HG02943 (cell line): ENCODE measurements at regions not wholly inside any gene's neighbourhood (a gene's known extent, or its start where the extent isn't known, plus 50 kb on each side); places are given as distances from the start of the nearest gene placed in this dataset.

Source experiments
- ATAC-seq: cut with Tn5 transposase; IDR thresholded peaks from one replicate; pipeline ENCODE4 v1.9.1; 2021; ENCODE audit warnings: mild to moderate bottlenecking, low read depth, moderate library complexity; ENCODE audit not compliant: unreplicated experiment

- no peak for ATAC-seq
These were observed 287.8 kb upstream of the IGFBP3 start for GRCh38 chr7:46208635-46209525.

GRCh38 chr7:46207931-46208634, 287.0 kb upstream of the IGFBP3 start:
- ATAC-seq, result no peak

- no peak for ATAC-seq
These were observed 285.5 kb upstream of the IGFBP3 start for GRCh38 chr7:46206476-46207060.

DNA sequence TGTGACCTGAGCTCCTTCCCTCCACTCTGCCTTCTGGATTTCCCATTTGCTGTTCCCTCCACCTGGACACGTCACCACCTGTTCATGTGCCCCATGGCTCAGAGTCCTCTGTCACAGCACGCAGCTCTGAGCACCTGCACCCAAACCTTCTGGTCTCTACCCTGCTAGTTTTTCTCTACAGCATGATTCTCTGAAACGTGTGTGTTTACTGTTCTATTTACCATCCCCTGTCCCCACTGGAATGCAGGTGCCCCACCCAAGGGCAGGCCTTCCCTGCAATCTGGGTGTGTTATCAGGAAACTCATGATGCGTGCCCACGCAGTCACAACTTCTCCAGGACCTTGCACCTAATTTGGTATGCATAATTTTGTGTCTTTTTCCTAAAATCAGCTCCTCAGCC, 284.4 kb upstream of the IGFBP3 start:
- no peak for ATAC-seq

- ATAC-seq, result no peak
These were observed 282.9 kb upstream of the IGFBP3 start for GRCh38 chr7:46203926-46204325.

- no peak for ATAC-seq
These were observed 281.3 kb upstream of the IGFBP3 start for GRCh38 chr7:46202379-46202778.

DNA sequence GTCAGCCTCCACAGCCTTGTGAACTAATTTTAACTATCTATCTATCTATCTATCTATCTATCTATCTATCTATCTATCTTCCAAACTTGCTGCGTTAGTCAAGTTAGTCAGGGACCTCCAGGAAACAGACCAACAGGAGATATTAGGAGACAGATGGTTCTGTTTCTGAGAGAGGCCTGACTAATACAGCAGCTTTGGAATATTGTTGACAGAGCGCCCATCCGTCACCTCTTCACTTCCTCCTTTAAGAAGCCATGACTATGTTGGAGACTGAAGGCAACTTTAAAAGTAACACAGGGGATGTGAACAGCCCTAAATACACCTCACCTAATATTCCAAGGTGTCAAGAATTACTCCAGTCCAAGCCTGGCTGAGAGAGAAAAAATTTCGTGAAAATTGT, 280.9 kb upstream of the IGFBP3 start:
- no peak for ATAC-seq

DNA sequence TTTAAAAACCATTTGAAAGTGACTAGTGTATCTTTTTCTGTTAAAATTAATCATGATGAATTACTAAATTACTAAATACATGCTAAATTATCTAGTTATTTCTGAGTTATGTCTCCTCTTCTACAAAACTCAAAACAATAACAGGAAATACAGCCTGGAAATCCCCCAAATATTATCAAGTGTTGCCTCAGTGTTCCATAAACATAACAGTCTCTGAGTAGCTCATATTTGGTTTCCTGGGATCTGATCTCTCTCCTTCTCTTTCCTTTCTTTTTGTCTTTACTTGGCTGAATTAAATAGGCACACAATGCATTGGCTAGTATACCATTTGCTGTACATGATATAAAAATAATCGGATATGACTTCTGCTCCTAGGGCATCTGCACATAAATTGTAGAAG, 277.6 kb upstream of the IGFBP3 start:
- no peak for ATAC-seq

DNA sequence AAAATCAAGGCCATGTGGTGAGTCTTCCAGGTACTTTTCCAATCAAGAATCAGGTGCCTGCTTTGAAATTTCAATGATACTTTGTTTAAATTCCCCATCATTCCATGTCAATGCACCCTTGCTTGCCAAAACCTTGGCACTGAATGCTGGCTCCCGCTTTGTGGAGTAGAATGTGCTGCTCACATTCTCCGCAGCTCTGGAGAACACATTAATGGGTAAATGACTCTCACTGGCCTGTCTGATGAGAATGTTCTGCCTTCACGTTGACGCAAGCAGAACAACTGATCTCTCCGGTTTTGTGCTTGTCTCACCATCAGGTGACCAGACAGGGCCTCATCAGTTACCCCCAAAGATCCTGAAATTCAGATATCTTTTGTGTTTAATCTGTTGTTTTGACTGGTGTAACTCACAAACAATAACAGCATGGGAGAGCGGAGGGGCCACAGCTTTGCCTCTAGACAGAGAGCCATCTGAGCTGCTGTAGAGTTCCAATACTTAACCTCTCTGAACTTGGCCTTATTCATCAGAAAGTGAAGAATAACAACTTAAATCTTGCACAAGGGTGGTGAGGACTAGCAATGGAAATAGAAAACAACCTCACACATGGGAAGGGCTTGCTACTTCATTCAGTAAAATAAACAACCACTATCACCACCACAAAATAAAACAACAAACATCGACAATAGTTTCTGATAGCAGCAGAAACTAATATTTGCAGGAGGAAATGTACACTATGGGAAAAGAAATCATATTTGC, 276.9 kb upstream of the IGFBP3 start:
- ATAC-seq, result no peak

DNA sequence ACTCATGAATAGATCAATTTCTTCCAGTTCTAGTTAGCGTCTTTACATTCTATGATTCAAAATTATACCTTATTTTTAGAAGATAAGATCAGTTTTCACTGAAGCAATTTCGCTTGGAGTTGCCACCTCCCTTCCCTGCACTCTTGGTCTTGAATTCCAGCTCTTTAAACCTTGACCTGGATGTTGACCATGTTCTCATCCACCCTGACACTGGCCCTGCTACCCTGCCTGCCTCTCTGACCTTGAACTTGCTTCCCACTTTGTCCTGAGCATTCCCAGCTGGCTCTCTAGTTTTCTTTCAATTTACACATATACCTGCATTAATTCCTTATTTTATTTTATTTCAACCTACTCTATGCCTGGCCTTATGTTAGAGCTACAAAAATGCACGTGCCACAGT, 274.9 kb upstream of the IGFBP3 start:
- ATAC-seq, result no peak

DNA sequence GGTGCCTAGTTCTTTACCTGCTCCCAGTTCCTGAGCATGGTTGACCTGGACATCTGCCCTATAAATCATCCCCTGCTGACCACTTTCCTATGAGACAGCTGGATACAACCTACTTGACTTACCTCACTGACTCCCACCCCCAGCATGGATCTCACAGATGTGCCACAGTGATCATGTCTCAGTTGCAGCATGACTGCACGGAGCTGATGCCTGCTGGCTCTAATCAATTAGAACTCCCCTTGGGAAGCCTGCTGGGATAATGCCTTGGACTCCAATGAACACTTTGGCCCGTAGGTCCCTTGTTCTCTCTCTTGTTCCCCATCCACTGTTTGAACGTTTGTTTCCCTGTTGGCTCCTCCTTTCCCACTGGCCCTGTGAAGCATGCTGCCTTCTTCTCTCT, 271.2 kb upstream of the IGFBP3 start:
- no peak for ATAC-seq

GRCh38 chr7:46191776-46192175, 270.7 kb upstream of the IGFBP3 start:
- ATAC-seq, result no peak

DNA sequence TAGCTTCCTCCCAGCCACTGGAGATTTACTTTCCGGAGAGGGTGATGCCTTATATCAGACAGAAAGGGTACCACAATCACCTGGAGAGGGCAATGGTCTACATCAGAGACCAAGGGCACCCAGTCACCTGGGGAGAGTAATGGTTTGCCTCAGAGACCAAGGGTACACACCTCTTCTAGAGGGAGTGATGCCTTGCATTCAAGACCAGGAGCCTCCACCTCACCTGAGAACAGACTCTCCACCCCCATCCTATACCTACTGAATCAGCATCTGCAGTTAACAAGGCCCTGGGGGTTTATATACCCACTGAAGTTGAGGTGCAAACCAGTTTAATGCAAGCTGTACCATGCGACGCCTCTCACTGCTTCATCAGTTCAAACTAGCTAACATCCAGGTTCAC, 270.2 kb upstream of the IGFBP3 start:
- ATAC-seq, result no peak

GRCh38 chr7:46189255-46189790, 268.3 kb upstream of the IGFBP3 start:
- no peak for ATAC-seq

- no peak for ATAC-seq
These were observed 265.1 kb upstream of the IGFBP3 start for GRCh38 chr7:46186131-46186530.

- ATAC-seq, result no peak
These were observed 258.1 kb upstream of the IGFBP3 start for GRCh38 chr7:46179061-46179610.

GRCh38 chr7:46178661-46179060, 257.6 kb upstream of the IGFBP3 start:
- no peak for ATAC-seq

DNA sequence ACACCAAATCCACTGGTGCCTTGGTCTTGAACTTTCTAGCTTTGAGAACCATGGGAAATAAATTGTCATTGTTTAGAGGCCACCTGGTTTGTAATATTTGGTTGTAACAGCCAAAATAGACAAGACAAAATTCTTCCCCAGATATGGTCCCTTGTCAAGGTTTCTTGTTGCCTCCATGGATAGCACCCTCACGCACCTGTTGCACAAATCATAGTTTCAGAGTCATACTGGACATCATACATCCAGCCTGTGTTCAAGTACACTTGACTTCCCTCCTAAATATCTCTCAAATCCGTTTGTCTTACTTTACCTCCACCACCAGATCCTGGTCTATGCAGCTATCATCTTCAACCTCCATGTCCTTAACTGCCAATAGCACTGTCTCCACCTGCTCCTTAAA, 256.7 kb upstream of the IGFBP3 start:
- no peak for ATAC-seq

- no peak for ATAC-seq
These were observed 254.1 kb upstream of the IGFBP3 start for GRCh38 chr7:46175221-46175620.

GRCh38 chr7:46174196-46174580, 253.1 kb upstream of the IGFBP3 start:
- no peak for ATAC-seq
